ENCODE measurements at regions not wholly inside any gene's neighbourhood (a gene's known extent, or its start where the extent isn't known, plus 50 kb on each side); places are given as distances from the start of the nearest gene placed in this dataset.

GRCh38 chr5:3401635-3402034, 194.0 kb upstream of the IRX1 start:
- ATAC-seq (ENCODE audit: insufficient number of reproducible peaks, low FRiP score, low read depth) (no peak), DNase-seq (ENCODE audit: low spot score) (no peak)
- Histone ChIP-seq H3K36me3 (no peaks in the 10 kb centered on the region), H3K4me3 (no peak overlapping the region), H3K27ac (no peak overlapping the region), H3K4me1 (ENCODE audit: control insufficient read depth in 1 of 2, low read depth in 2 of 2) (no peaks in the 10 kb centered on the region), H3K9me3 (peaks cover 5% of the 10 kb centered on the region), H3K27me3 (replicated peaks; ENCODE audit: insufficient read depth) (no peaks in the 10 kb centered on the region)
- no peak for TF ChIP-seq CTCF (IDR thresholded peaks at IDR 0.05)

- H3K9me3 ChIP-seq, result peaks cover 5% of the 10 kb centered on the region
- H3K27me3 ChIP-seq (replicated peaks; ENCODE audit: insufficient read depth), result no peaks in the 10 kb centered on the region
- TF ChIP-seq CTCF (IDR thresholded peaks at IDR 0.05), result no peak
- H3K27ac ChIP-seq, result no peak overlapping the region
- DNase-seq (ENCODE audit: low spot score) (no peak), ATAC-seq (ENCODE audit: insufficient number of reproducible peaks, low FRiP score, low read depth) (no peak)
- no peak overlapping the region for H3K4me3 ChIP-seq
- no peaks in the 10 kb centered on the region for H3K4me1 ChIP-seq (ENCODE audit: control insufficient read depth in 1 of 2, low read depth in 2 of 2)
- H3K36me3 ChIP-seq, result no peaks in the 10 kb centered on the region
Measured at GRCh38 chr5:3400659-3401058, 195.0 kb upstream of the IRX1 start.

DNA sequence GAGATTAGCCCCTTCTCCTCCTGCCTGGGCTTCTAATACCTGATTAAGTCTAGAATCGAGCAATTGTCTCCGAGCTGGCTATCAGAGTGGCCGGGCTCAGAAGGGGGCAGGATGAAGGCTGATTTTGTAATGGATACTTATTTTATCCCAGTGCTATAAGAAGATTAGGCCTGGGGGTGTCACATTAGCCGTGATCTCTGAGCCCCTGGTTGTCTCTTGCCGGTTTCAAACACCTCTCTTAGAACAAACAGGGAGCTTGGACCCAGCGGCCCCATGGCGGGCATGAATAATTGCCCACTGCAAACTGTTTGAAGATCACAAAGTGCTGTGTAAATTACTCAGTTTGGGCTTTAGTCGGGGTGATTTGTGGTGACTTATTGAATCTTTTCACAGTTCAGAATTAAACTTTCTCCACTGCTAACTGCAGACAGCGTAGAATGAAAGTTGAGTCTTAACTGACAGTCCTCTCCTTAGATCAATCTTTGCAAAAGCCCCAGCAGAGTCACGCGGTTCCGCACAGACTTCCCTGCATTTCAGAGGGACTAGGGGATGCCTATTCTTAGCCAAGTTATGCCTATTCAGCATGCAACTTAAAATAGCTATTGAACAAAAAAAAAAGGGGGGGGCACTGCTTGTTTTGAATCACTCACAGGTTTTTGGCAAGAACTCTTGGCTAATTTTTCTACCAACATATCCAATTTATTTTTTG, 200.6 kb upstream of the IRX1 start:
- TF ChIP-seq CTCF (IDR thresholded peaks at IDR 0.05), result no peak
- Histone ChIP-seq H3K27me3 (replicated peaks; ENCODE audit: insufficient read depth) (no peaks in the 10 kb centered on the region), H3K36me3 (no peaks in the 10 kb centered on the region), H3K9me3 (peaks cover 5% of the 10 kb centered on the region), H3K27ac (no peak overlapping the region), H3K4me3 (peak overlapping the region; percentile 22), H3K4me1 (ENCODE audit: control insufficient read depth in 1 of 2, low read depth in 2 of 2) (peaks cover 0 to 11% of the 10 kb centered on the region in 2 donors)
- DNase-seq (ENCODE audit: low spot score), result no peak
- ATAC-seq (ENCODE audit: insufficient number of reproducible peaks, low FRiP score, low read depth), result peak; percentile 92

DNA sequence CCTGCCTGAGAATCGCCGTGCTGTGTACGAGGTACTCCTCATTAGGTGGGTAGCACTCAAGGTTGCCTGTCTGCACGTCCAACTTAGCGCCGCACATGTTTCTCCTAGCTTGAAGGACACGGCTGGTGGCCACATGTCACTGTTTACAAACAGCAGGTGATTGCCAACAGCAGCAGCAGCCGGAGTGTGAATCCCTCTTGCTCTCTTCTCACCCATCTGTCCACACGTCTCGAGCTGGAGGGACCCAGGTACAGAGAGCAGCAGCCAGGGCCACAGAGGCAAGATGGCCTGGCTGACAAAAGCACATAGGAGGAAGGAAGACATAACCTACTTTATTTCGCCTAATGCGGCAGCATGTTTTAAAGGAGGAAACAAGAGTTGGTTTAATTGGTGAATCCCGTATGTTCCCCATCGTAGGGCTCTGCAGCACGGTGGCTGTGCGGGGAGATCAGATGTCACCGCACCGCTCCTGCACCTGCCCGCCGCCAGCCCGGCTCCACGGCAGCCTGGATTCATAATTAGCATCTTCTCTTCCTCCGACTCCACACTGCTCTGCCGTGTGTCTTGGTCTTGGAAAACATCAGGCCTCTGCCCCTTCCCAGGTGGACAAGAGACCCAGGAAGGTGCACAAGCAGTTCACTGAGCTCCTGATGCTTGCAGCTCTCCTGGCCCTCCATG, 201.6 kb upstream of the IRX1 start:
- Histone ChIP-seq H3K27me3 (replicated peaks; ENCODE audit: insufficient read depth) (no peaks in the 10 kb centered on the region), H3K27ac (no peak overlapping the region), H3K9me3 (no peaks in the 10 kb centered on the region), H3K4me1 (ENCODE audit: control insufficient read depth in 1 of 2, low read depth in 2 of 2) (peaks cover 0 to 11% of the 10 kb centered on the region in 2 donors), H3K4me3 (no peak overlapping the region), H3K36me3 (no peaks in the 10 kb centered on the region)
- TF ChIP-seq CTCF (IDR thresholded peaks at IDR 0.05), result no peak
- DNase-seq (ENCODE audit: low spot score) (no peak), ATAC-seq (ENCODE audit: insufficient number of reproducible peaks, low FRiP score, low read depth) (no peak)

GRCh38 chr5:3393122-3393919, 202.3 kb upstream of the IRX1 start:
- peaks cover 0 to 11% of the 10 kb centered on the region in 2 donors for H3K4me1 ChIP-seq (ENCODE audit: control insufficient read depth in 1 of 2, low read depth in 2 of 2)
- no peaks in the 10 kb centered on the region for H3K27me3 ChIP-seq (replicated peaks; ENCODE audit: insufficient read depth)
- H3K27ac ChIP-seq, result no peak overlapping the region
- DNase-seq (ENCODE audit: low spot score), result no peak
- TF ChIP-seq CTCF (IDR thresholded peaks at IDR 0.05), result no peak
- H3K36me3 ChIP-seq, result no peaks in the 10 kb centered on the region
- ATAC-seq (ENCODE audit: insufficient number of reproducible peaks, low FRiP score, low read depth), result no peak
- H3K9me3 ChIP-seq, result no peaks in the 10 kb centered on the region
- H3K4me3 ChIP-seq, result no peak overlapping the region
